ENCODE measurements at regions not wholly inside any gene's neighbourhood (a gene's known extent, or its start where the extent isn't known, plus 50 kb on each side); places are given as distances from the start of the nearest gene placed in this dataset.
"Not testable (repeated sequence)": the region's sequence is repeated elsewhere in the genome, so short reads cannot be mapped to it uniquely, and the experiment has no call there.

GRCh38 chr10:63929831-63930467 lies 408.7 kb downstream of the REEP3 start:
- no peak for DNase-seq

- no peak for DNase-seq
Observed at GRCh38 chr10:63930584-63930983, 409.4 kb downstream of the REEP3 start.

GRCh38 chr10:63935705-63936104 lies 414.5 kb downstream of the REEP3 start:
- no peak for DNase-seq

GRCh38 chr10:63940277-63940922 lies 419.2 kb downstream of the REEP3 start:
- no peak for DNase-seq

- no peak for DNase-seq
Observed at GRCh38 chr10:63964406-63964805, 443.2 kb downstream of the REEP3 start.

GRCh38 chr10:63965846-63966245 lies 444.6 kb downstream of the REEP3 start:
- DNase-seq, result no peak

GRCh38 chr10:63972949-63973827 lies 452.0 kb downstream of the REEP3 start:
- DNase-seq, result no peak

- DNase-seq, result no peak
Observed at GRCh38 chr10:63976538-63976937, 455.3 kb downstream of the REEP3 start.

- DNase-seq, result no peak
Observed at GRCh38 chr10:63977329-63977923, 456.2 kb downstream of the REEP3 start.

GRCh38 chr10:63980870-63981269 lies 459.7 kb downstream of the REEP3 start:
- not testable (repeated sequence) for DNase-seq

GRCh38 chr10:63984061-63984460 lies 462.9 kb downstream of the REEP3 start:
- DNase-seq, result not testable (repeated sequence)

- no peak for DNase-seq
Observed at GRCh38 chr10:63986536-63986935, 465.3 kb downstream of the REEP3 start.

GRCh38 chr10:63987212-63987611 lies 466.0 kb downstream of the REEP3 start:
- DNase-seq, result no peak

- no peak for DNase-seq
Observed at GRCh38 chr10:63994371-63994770, 473.2 kb downstream of the REEP3 start.

- DNase-seq, result no peak
Observed at GRCh38 chr10:64007157-64007556, 486.0 kb downstream of the REEP3 start.

GRCh38 chr10:64010711-64011110 lies 489.5 kb downstream of the REEP3 start:
- no peak for DNase-seq

- DNase-seq, result no peak
Observed at GRCh38 chr10:64011912-64012714, 490.9 kb downstream of the REEP3 start.

GRCh38 chr10:64014281-64014680 lies 493.1 kb downstream of the REEP3 start:
- no peak for DNase-seq

- no peak for DNase-seq
Observed at GRCh38 chr10:64023926-64024470, 502.8 kb downstream of the REEP3 start.

GRCh38 chr10:64033711-64034110 lies 512.5 kb downstream of the REEP3 start:
- DNase-seq, result no peak

- peak; percentile 74 for DNase-seq
Observed at GRCh38 chr10:64036321-64036930, 515.2 kb downstream of the REEP3 start.
